ENCODE measurements at regions not wholly inside any gene's neighbourhood (a gene's known extent, or its start where the extent isn't known, plus 50 kb on each side); places are given as distances from the start of the nearest gene placed in this dataset.

GRCh38 chr21:30986965-30987364 lies 51.3 kb downstream of the KRTAP19-8 start:
- H3K36me3 Mint-ChIP-seq (ENCODE audit: low read depth) = no peaks in the 10 kb centered on the region
- H3K27ac Mint-ChIP-seq = no peak overlapping the region
- no peaks in the 10 kb centered on the region for H3K9me3 Mint-ChIP-seq
- H3K4me1 Mint-ChIP-seq (ENCODE audit: low read depth) = no peaks in the 10 kb centered on the region
- H3K4me3 Mint-ChIP-seq = no peak overlapping the region
- peaks cover 15% of the 10 kb centered on the region for H3K27me3 Mint-ChIP-seq (ENCODE audit: low read depth)

DNA sequence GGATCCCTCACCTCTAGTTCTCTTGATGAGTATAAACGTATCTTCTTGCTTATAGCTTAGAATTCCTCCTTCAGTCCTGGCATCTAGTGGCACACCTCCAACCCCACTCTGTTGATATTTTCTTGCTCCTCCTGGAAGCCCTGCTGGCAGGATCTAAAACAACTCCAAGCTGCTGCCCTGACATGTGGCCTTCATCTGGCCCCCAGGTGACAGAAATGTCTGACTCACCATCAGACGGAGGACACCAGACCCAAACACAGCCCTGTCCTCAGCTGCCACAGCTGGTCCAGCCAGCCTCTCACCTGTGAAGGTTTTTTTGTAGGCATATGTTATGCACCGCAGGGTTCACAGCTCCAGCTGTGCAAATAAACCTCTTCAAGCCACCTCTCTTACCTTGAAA lies 53.4 kb downstream of the KRTAP19-8 start:
- no peaks in the 10 kb centered on the region for H3K36me3 Mint-ChIP-seq (ENCODE audit: low read depth)
- peaks cover 9% of the 10 kb centered on the region for H3K27me3 Mint-ChIP-seq (ENCODE audit: low read depth)
- no peaks in the 10 kb centered on the region for H3K4me1 Mint-ChIP-seq (ENCODE audit: low read depth)
- no peak overlapping the region for H3K4me3 Mint-ChIP-seq
- no peaks in the 10 kb centered on the region for H3K9me3 Mint-ChIP-seq
- H3K27ac Mint-ChIP-seq = no peak overlapping the region

GRCh38 chr21:30981403-30981802 lies 56.9 kb downstream of the KRTAP19-8 start:
- H3K4me3 Mint-ChIP-seq = no peak overlapping the region
- H3K27ac Mint-ChIP-seq = no peak overlapping the region

GRCh38 chr21:30979054-30979453 lies 59.2 kb downstream of the KRTAP19-8 start:
- peak overlapping the region; percentile 51 for H3K27ac Mint-ChIP-seq
- peaks cover 3% of the 10 kb centered on the region for H3K36me3 Mint-ChIP-seq (ENCODE audit: low read depth)
- peaks cover 12% of the 10 kb centered on the region for H3K4me1 Mint-ChIP-seq (ENCODE audit: low read depth)
- no peaks in the 10 kb centered on the region for H3K27me3 Mint-ChIP-seq (ENCODE audit: low read depth)
- peak overlapping the region; percentile 55 for H3K4me3 Mint-ChIP-seq
- peaks cover 7% of the 10 kb centered on the region for H3K9me3 Mint-ChIP-seq

More at GRCh38 chr21:30981403-30981802, 56.9 kb downstream of the KRTAP19-8 start:
- Mint-ChIP-seq H3K9me3 (peaks cover 7% of the 10 kb centered on the region), H3K27me3 (ENCODE audit: low read depth) (peaks cover 9% of the 10 kb centered on the region), H3K4me1 (ENCODE audit: low read depth) (peaks cover 12% of the 10 kb centered on the region), H3K36me3 (ENCODE audit: low read depth) (peaks cover 3% of the 10 kb centered on the region)

- no peaks in the 10 kb centered on the region for H3K36me3 Mint-ChIP-seq (ENCODE audit: low read depth)
These were observed 74.0 kb downstream of the KRTAP19-8 start for GRCh38 chr21:30964283-30964682.

DNA sequence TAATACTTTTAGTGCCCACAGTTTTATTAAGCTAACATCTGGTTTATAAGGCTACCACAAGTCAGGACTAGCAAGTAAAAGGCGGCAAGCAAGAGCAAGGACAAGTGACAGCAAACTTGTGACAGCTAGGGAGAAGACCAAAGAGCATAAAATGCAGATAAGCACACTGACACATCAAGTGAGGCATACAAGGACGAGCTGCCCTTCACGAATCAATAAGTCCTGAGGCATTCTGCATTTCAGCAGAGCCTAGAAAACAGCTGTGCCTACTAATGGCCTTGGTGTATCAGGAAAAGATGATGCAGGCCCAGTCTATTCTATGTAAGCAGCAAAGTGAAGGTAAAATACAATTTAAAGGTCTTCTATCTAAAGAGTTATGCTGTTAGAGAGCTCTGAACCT lies 74.8 kb downstream of the KRTAP19-8 start:
- Mint-ChIP-seq H3K9me3 (no peaks in the 10 kb centered on the region), H3K36me3 (ENCODE audit: low read depth) (no peaks in the 10 kb centered on the region), H3K27ac (no peak overlapping the region), H3K27me3 (ENCODE audit: low read depth) (peaks cover 22% of the 10 kb centered on the region), H3K4me1 (ENCODE audit: low read depth) (no peaks in the 10 kb centered on the region), H3K4me3 (no peak overlapping the region)

More at GRCh38 chr21:30964283-30964682, 74.0 kb downstream of the KRTAP19-8 start:
- Mint-ChIP-seq H3K9me3 (no peaks in the 10 kb centered on the region), H3K4me1 (ENCODE audit: low read depth) (no peaks in the 10 kb centered on the region), H3K27ac (no peak overlapping the region), H3K4me3 (no peak overlapping the region), H3K27me3 (ENCODE audit: low read depth) (peaks cover 26% of the 10 kb centered on the region)

GRCh38 chr21:30962013-30962412 lies 76.3 kb downstream of the KRTAP19-8 start:
- Mint-ChIP-seq H3K36me3 (ENCODE audit: low read depth) (no peaks in the 10 kb centered on the region), H3K27me3 (ENCODE audit: low read depth) (peaks cover 13% of the 10 kb centered on the region), H3K4me3 (no peak overlapping the region)

GRCh38 chr21:30958741-30959140 lies 77.4 kb upstream of the KRTAP11-1 start:
- Mint-ChIP-seq H3K9me3 (no peaks in the 10 kb centered on the region), H3K36me3 (ENCODE audit: low read depth) (no peaks in the 10 kb centered on the region), H3K27me3 (ENCODE audit: low read depth) (no peaks in the 10 kb centered on the region), H3K4me3 (no peak overlapping the region), H3K4me1 (ENCODE audit: low read depth) (no peaks in the 10 kb centered on the region), H3K27ac (no peak overlapping the region)

More at GRCh38 chr21:30962013-30962412, 76.3 kb downstream of the KRTAP19-8 start:
- Mint-ChIP-seq H3K27ac (no peak overlapping the region), H3K9me3 (no peaks in the 10 kb centered on the region), H3K4me1 (ENCODE audit: low read depth) (no peaks in the 10 kb centered on the region)

DNA sequence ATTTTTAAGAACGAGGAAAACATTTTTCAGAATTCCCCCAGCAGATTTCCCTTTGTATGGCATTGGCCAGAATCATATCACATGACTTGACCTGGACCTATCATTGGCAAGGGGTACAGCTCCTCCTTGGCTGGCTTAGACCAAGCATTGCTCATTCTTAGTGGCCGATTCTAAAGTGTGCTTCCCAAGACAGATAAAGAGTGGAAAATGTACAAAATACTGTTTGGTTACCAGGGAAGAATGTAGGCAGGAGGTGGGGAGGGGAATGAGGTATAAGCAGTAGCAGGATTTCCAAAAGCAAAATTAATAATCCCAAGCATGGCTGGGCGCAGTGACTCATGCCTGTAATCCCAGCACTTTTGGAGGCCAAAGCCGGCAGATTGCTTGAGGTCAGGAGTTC lies 75.6 kb upstream of the KRTAP11-1 start:
- H3K4me1 Mint-ChIP-seq (ENCODE audit: low read depth) = no peaks in the 10 kb centered on the region
- no peaks in the 10 kb centered on the region for H3K9me3 Mint-ChIP-seq
- H3K36me3 Mint-ChIP-seq (ENCODE audit: low read depth) = no peaks in the 10 kb centered on the region
- no peak overlapping the region for H3K27ac Mint-ChIP-seq
- no peaks in the 10 kb centered on the region for H3K27me3 Mint-ChIP-seq (ENCODE audit: low read depth)
- no peak overlapping the region for H3K4me3 Mint-ChIP-seq

DNA sequence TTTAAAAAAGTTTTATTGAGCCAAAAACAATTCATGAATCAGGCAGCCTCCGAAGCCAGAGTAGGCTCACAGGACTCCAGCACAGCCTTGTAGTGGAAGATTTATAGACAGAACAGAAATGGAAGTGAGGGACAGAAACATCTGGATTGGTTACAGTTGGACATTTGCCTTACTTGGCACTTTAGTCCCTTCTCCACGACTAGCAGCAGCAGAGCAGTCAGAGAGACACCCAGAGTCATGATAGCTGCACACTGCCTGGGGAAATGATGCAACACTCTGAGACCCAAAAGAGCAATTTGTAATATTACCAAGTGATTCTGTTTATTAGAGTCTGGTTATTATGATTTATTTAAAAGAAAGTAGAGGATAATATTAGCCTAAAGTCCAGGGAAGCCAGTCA lies 72.2 kb upstream of the KRTAP11-1 start:
- Mint-ChIP-seq H3K4me3 (no peak overlapping the region), H3K9me3 (no peaks in the 10 kb centered on the region), H3K27me3 (ENCODE audit: low read depth) (peaks cover 5% of the 10 kb centered on the region), H3K36me3 (ENCODE audit: low read depth) (no peaks in the 10 kb centered on the region), H3K4me1 (ENCODE audit: low read depth) (no peaks in the 10 kb centered on the region), H3K27ac (no peak overlapping the region)

DNA sequence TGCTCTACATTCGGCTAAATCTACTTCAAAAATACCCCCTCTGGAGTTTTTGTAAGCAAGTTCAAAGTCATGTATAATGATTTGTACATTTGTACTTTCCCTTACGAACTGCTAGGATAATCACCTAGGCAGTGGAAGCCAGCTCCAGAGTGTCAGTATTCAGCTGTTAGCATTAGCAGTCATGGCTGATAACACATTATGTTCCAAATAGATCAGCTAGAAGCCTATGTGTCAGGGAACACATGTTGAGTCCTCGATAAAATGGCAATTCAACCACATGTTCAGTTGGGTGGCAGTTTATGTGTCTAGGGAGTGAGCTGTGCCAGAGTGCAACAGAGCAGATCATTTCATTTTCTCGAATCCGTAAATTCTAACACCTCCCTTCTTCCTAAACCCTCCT lies 65.8 kb upstream of the KRTAP11-1 start:
- peaks cover 5% of the 10 kb centered on the region for H3K27me3 Mint-ChIP-seq (ENCODE audit: low read depth)

GRCh38 chr21:30943920-30944319 lies 62.5 kb upstream of the KRTAP11-1 start:
- H3K4me3 Mint-ChIP-seq = no peak overlapping the region
- no peak overlapping the region for H3K27ac Mint-ChIP-seq
- H3K9me3 Mint-ChIP-seq = no peaks in the 10 kb centered on the region
- H3K4me1 Mint-ChIP-seq (ENCODE audit: low read depth) = no peaks in the 10 kb centered on the region
- H3K36me3 Mint-ChIP-seq (ENCODE audit: low read depth) = no peaks in the 10 kb centered on the region
- no peaks in the 10 kb centered on the region for H3K27me3 Mint-ChIP-seq (ENCODE audit: low read depth)

More for the DNA sequence above, 65.8 kb upstream of the KRTAP11-1 start:
- no peak overlapping the region for H3K27ac Mint-ChIP-seq
- H3K4me1 Mint-ChIP-seq (ENCODE audit: low read depth) = no peaks in the 10 kb centered on the region
- no peaks in the 10 kb centered on the region for H3K36me3 Mint-ChIP-seq (ENCODE audit: low read depth)
- no peaks in the 10 kb centered on the region for H3K9me3 Mint-ChIP-seq
- no peak overlapping the region for H3K4me3 Mint-ChIP-seq

GRCh38 chr21:30943243-30943642 lies 61.9 kb upstream of the KRTAP11-1 start:
- Mint-ChIP-seq H3K36me3 (ENCODE audit: low read depth) (no peaks in the 10 kb centered on the region), H3K4me3 (no peak overlapping the region), H3K4me1 (ENCODE audit: low read depth) (no peaks in the 10 kb centered on the region), H3K9me3 (no peaks in the 10 kb centered on the region), H3K27me3 (ENCODE audit: low read depth) (no peaks in the 10 kb centered on the region), H3K27ac (no peak overlapping the region)

- no peaks in the 10 kb centered on the region for H3K27me3 Mint-ChIP-seq (ENCODE audit: low read depth)
- H3K36me3 Mint-ChIP-seq (ENCODE audit: low read depth) = no peaks in the 10 kb centered on the region
- H3K27ac Mint-ChIP-seq = no peak overlapping the region
- no peak overlapping the region for H3K4me3 Mint-ChIP-seq
- peaks cover 7% of the 10 kb centered on the region for H3K9me3 Mint-ChIP-seq
- no peaks in the 10 kb centered on the region for H3K4me1 Mint-ChIP-seq (ENCODE audit: low read depth)
These were observed 60.8 kb upstream of the KRTAP11-1 start for GRCh38 chr21:30942192-30942591.

DNA sequence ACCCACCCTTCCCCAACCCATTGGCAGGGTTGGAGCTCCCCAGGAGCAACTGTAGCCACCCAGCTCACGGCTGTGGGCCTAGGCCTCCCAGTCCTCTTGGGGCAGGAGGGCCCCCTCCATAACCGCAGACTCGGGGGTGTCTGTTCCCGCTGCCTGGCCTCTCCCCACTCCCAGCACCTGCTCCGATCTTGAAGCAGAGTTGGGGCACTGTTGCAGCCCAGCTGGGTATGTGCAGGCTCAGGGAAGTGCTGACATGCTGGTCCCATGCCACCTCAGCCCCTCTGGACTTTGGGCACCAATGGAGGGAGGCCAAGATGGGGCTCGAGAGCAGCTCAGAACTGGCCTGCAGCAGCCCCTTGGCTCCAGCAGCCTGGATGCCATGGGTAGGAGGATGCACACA lies 54.8 kb upstream of the KRTAP11-1 start:
- Mint-ChIP-seq H3K36me3 (ENCODE audit: low read depth) (no peaks in the 10 kb centered on the region), H3K27ac (no peak overlapping the region), H3K4me3 (no peak overlapping the region), H3K9me3 (peaks cover 11% of the 10 kb centered on the region), H3K27me3 (ENCODE audit: low read depth) (no peaks in the 10 kb centered on the region), H3K4me1 (ENCODE audit: low read depth) (no peaks in the 10 kb centered on the region)

GRCh38 chr21:30935889-30936168 lies 54.4 kb upstream of the KRTAP11-1 start:
- Mint-ChIP-seq H3K4me1 (ENCODE audit: low read depth) (no peaks in the 10 kb centered on the region), H3K27ac (no peak overlapping the region), H3K4me3 (no peak overlapping the region), H3K36me3 (ENCODE audit: low read depth) (no peaks in the 10 kb centered on the region), H3K9me3 (peaks cover 11% of the 10 kb centered on the region), H3K27me3 (ENCODE audit: low read depth) (no peaks in the 10 kb centered on the region)
